ENCODE measurements at regions not wholly inside any gene's neighbourhood (a gene's known extent, or its start where the extent isn't known, plus 50 kb on each side); places are given as distances from the start of the nearest gene placed in this dataset.

- Histone ChIP-seq H3K9me3 (replicated peaks) (no peaks in the 10 kb centered on the region), H3K4me3 (no peak overlapping the region), H3K4me1 (peaks cover 30% of the 10 kb centered on the region), H3K27me3 (ENCODE audit: low read depth) (peaks cover 69% of the 10 kb centered on the region), H3K36me3 (no peaks in the 10 kb centered on the region), H3K27ac (replicated peaks) (peak overlapping the region; percentile 86)
- DNase-seq, result no peak
- intact Hi-C loops (cut with micrococcal nuclease), result no loop called here
- TF ChIP-seq CTCF (IDR thresholded peaks at IDR 0.05; ENCODE audit: borderline replicate concordance), result no peak
Measured at GRCh38 chr3:128556384-128556783, 63.4 kb upstream of the GATA2 start.

GRCh38 chr3:128555841-128556240 lies 62.8 kb upstream of the GATA2 start:
- H3K36me3 ChIP-seq, result no peaks in the 10 kb centered on the region
- TF ChIP-seq CTCF (IDR thresholded peaks at IDR 0.05; ENCODE audit: borderline replicate concordance), result no peak
- intact Hi-C loops (cut with micrococcal nuclease), result no loop called here
- H3K9me3 ChIP-seq (replicated peaks), result no peaks in the 10 kb centered on the region
- peak overlapping the region; percentile 86 for H3K27ac ChIP-seq (replicated peaks)
- H3K27me3 ChIP-seq (ENCODE audit: low read depth), result peaks cover 70% of the 10 kb centered on the region
- no peak for DNase-seq
- H3K4me1 ChIP-seq, result peaks cover 30% of the 10 kb centered on the region
- H3K4me3 ChIP-seq, result peak overlapping the region; percentile 46

- H3K27ac ChIP-seq (replicated peaks), result peak overlapping the region; percentile 86
- peaks cover 70% of the 10 kb centered on the region for H3K27me3 ChIP-seq (ENCODE audit: low read depth)
- intact Hi-C loops (cut with micrococcal nuclease), result no loop called here
- no peaks in the 10 kb centered on the region for H3K9me3 ChIP-seq (replicated peaks)
- peak; percentile 65 for DNase-seq
- peak overlapping the region; percentile 46 for H3K4me3 ChIP-seq
- H3K36me3 ChIP-seq, result no peaks in the 10 kb centered on the region
- peak; percentile 10 for TF ChIP-seq CTCF (IDR thresholded peaks at IDR 0.05; ENCODE audit: borderline replicate concordance)
- peaks cover 35% of the 10 kb centered on the region for H3K4me1 ChIP-seq
Measured at GRCh38 chr3:128555098-128555825, 62.3 kb upstream of the GATA2 start.

- peak overlapping the region; percentile 86 for H3K27ac ChIP-seq (replicated peaks)
- no peak for TF ChIP-seq CTCF (IDR thresholded peaks at IDR 0.05; ENCODE audit: borderline replicate concordance)
- peaks cover 41% of the 10 kb centered on the region for H3K4me1 ChIP-seq
- no peaks in the 10 kb centered on the region for H3K9me3 ChIP-seq (replicated peaks)
- intact Hi-C loops (cut with micrococcal nuclease), result no loop called here
- peaks cover 65% of the 10 kb centered on the region for H3K27me3 ChIP-seq (ENCODE audit: low read depth)
- H3K36me3 ChIP-seq, result no peaks in the 10 kb centered on the region
- no peak for DNase-seq
- H3K4me3 ChIP-seq, result peak overlapping the region; percentile 46
Measured at GRCh38 chr3:128554465-128555097, 61.6 kb upstream of the GATA2 start.

- Histone ChIP-seq H3K9me3 (replicated peaks) (no peaks in the 10 kb centered on the region), H3K27ac (replicated peaks) (peak overlapping the region; percentile 86), H3K4me3 (no peak overlapping the region), H3K36me3 (no peaks in the 10 kb centered on the region), H3K27me3 (ENCODE audit: low read depth) (peaks cover 60% of the 10 kb centered on the region), H3K4me1 (peaks cover 46% of the 10 kb centered on the region)
- DNase-seq, result no peak
- intact Hi-C loops (cut with micrococcal nuclease), result no loop called here
- TF ChIP-seq CTCF (IDR thresholded peaks at IDR 0.05; ENCODE audit: borderline replicate concordance), result no peak
Measured at GRCh38 chr3:128554100-128554464, 61.1 kb upstream of the GATA2 start.

Measured in left ventricle myocardium inferior (tissue), 1 donor.